Stomach (tissue), 8 donors: ENCODE measurements at regions not wholly inside any gene's neighbourhood (a gene's known extent, or its start where the extent isn't known, plus 50 kb on each side); places are given as distances from the start of the nearest gene placed in this dataset.

Experiments
- DNase-seq, 2 donors: peaks; one replicate each; pipeline versions ENCODE4 v3.0.0 to v3.0.0-alpha.2; 2013 to 2019
- H3K27ac ChIP-seq, 5 donors: fragments of 200-600 bp in 4 of 5; sonication (generic) in 4 of 5; one replicate each; pipeline ENCODE4 v1.5.1; 2013 to 2019; ENCODE audit warnings: mild to moderate bottlenecking in 1 of 5, moderate library complexity in 1 of 5
- H3K27me3 ChIP-seq, 3 donors: fragments of 200-600 bp; sonication (generic); one replicate each; pipeline ENCODE4 v1.5.1; 2017 to 2019; ENCODE audit warnings: mixed run types in 1 of 3
- H3K36me3 ChIP-seq, 4 donors: fragments of 200-600 bp; sonication (generic); 1 replicate in 3 of 4; 2 replicates in 1 of 4; pipeline ENCODE4 v1.5.1; 2016 to 2019
- H3K4me1 ChIP-seq, 4 donors: fragments of 200-600 bp; sonication (generic); one replicate each; pipeline ENCODE4 v1.5.1; 2016 to 2019
- H3K4me3 ChIP-seq, 4 donors: fragments of 200-600 bp; sonication (generic) in 3 of 4; one replicate each; pipeline ENCODE4 v1.5.1; 2016 to 2019; ENCODE audit warnings: mild to moderate bottlenecking in 1 of 4
- H3K9me3 ChIP-seq, 4 donors: fragments of 200-600 bp; sonication (generic); one replicate each; pipeline ENCODE4 v1.5.1; 2016 to 2019
- EP300 ChIP-seq: sonication (generic); formaldehyde crosslinking; IDR thresholded peaks from one replicate; pipeline ENCODE4 v1.6.1; 2017; ENCODE audit warnings: antibody characterized with exemption
- POLR2A ChIP-seq, 4 donors: fragments of 450-650 bp; IDR thresholded peaks; one replicate each; pipeline ENCODE4 v1.6.1; 2016; ENCODE audit warnings: antibody characterized with exemption in 4 of 4, control low read depth in 2 of 4, mild to moderate bottlenecking in 1 of 4, moderate library complexity in 1 of 4
- POLR2AphosphoS5 ChIP-seq, 3 donors: sonication (generic); formaldehyde crosslinking; IDR thresholded peaks; one replicate each; pipeline ENCODE4 v1.6.1; 2016; ENCODE audit warnings: antibody characterized with exemption in 3 of 3
- WGBS, 5 donors: extraction: QIAGEN DNeasy Blood & Tissue Kit in 3 of 5; methylation state at CpG; one replicate each; pipeline versions ENCODE4 v1.1.5 to v1.1.7; 2013 to 2018; 5-methylcytosine and 5-hydroxymethylcytosine counted together
- intact Hi-C: fragments of 100-400 bp; cut with DNase I; formaldehyde crosslinking; loops from one replicate; pipeline ENCODE4 v1.15.1; 2023; ENCODE audit warnings: low total_unique reads
- TF ChIP-seq, protein P1 (sequence below), 7 experiments: fragments of 450-650 bp in 4 of 7; fragments of 200-600 bp in 3 of 7; sonication (generic) in 3 of 7; IDR thresholded peaks; one replicate each; pipeline ENCODE4 v1.5.1; 2016 to 2019; ENCODE audit warnings: antibody characterized with exemption in 7 of 7, control low read depth in 2 of 7, mild to moderate bottlenecking in 1 of 7
- donor health status: healthy with polysubstance abuse.
- donor health status: Bipolar disorder and iron deficiency.
- donor health status: healthy.

DNA sequence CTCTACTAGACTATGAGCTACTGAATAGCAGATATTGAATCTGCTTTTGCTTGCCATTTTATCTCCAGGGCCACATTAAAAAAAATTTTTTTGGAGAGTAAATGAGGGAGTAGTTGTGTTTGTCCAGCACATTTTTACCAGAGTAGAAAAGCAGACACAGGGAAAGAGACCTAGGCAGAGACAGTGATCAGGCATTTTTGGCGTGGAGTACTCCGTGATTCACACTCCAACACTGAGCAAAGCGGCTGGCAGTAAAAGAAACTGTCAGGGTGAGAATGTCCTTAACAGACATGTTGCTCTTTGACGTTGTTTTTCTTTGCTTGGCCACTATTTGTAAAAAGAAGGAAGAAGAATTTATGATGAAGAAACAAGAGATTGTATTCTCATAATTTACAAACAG is 304.0 kb downstream of the TDRD3 start:
- Histone ChIP-seq H3K27me3 (no peaks in the 10 kb centered on the region), H3K4me1 (no peaks in the 10 kb centered on the region), H3K9me3 (no peaks in the 10 kb centered on the region), H3K4me3 (no peak overlapping the region), H3K27ac (no peak overlapping the region), H3K36me3 (no peaks in the 10 kb centered on the region)
- intact Hi-C loops = no loop called here
- no peak for DNase-seq
- no peak for TF ChIP-seq POLR2AphosphoS5 (IDR thresholded peaks at IDR 0.05)
- WGBS, 5 donors = 82 to 91% (median 90%) methylated on average over 4 of the region's 4 CpGs

DNA sequence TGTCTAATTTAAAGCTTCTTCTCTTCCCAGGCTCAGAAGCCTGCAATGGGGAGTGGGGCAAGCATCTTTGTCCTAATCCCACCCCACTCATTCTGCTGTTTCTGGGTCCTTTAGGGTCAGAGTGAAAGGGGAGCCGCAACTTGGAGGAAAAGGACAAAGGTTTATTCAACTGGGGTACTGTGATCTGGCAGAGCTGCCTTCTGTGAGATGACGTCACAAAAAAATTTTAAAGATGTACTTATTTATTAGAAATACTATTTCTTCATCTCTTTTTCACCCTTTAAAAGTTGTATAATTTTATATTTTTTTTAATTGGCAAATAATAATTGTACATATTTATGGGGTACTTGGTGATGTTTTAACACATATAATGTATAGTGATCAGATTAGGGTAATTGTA is 302.6 kb downstream of the TDRD3 start:
- H3K27ac ChIP-seq = no peak overlapping the region
- DNase-seq = no peak
- WGBS, 5 donors = 73 to 84% (median 82%) methylated on average over 2 of the region's 2 CpGs
- H3K36me3 ChIP-seq = no peaks in the 10 kb centered on the region
- no peaks in the 10 kb centered on the region for H3K4me1 ChIP-seq
- H3K27me3 ChIP-seq = no peaks in the 10 kb centered on the region
- TF ChIP-seq EP300 = no peak
- TF ChIP-seq, protein P1, sequence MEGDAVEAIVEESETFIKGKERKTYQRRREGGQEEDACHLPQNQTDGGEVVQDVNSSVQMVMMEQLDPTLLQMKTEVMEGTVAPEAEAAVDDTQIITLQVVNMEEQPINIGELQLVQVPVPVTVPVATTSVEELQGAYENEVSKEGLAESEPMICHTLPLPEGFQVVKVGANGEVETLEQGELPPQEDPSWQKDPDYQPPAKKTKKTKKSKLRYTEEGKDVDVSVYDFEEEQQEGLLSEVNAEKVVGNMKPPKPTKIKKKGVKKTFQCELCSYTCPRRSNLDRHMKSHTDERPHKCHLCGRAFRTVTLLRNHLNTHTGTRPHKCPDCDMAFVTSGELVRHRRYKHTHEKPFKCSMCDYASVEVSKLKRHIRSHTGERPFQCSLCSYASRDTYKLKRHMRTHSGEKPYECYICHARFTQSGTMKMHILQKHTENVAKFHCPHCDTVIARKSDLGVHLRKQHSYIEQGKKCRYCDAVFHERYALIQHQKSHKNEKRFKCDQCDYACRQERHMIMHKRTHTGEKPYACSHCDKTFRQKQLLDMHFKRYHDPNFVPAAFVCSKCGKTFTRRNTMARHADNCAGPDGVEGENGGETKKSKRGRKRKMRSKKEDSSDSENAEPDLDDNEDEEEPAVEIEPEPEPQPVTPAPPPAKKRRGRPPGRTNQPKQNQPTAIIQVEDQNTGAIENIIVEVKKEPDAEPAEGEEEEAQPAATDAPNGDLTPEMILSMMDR (IDR thresholded peaks at IDR 0.05) = no peak
- no peak for TF ChIP-seq POLR2A (IDR thresholded peaks at IDR 0.05)
- no peak for TF ChIP-seq POLR2AphosphoS5 (IDR thresholded peaks at IDR 0.05)
- no peak overlapping the region for H3K4me3 ChIP-seq
- intact Hi-C loops = no loop called here
- no peaks in the 10 kb centered on the region for H3K9me3 ChIP-seq

DNA sequence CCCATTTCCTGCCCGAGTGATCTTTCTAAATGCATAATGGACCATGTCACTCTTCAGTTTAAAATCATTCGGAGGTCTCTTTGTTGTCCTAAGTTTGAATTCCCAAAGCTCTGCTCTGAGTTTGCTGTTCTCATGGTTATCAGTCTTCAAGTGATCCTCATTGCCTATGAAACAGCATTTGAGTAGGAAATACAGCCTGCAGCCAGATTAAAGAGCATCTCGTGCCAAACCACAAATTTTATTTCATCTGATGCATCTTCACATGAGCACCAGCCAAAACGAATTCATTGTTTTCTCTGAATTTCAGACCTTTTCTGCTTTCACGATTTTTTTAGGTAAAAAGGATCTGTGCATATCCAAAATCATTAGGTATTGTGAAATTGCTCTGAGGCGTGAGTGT is 299.6 kb downstream of the TDRD3 start:
- intact Hi-C loops = no loop called here
- no peak overlapping the region for H3K4me3 ChIP-seq
- TF ChIP-seq EP300 = no peak
- no peak for TF ChIP-seq POLR2A (IDR thresholded peaks at IDR 0.05)
- no peak for TF ChIP-seq POLR2AphosphoS5 (IDR thresholded peaks at IDR 0.05)
- TF ChIP-seq, protein P1 (IDR thresholded peaks at IDR 0.05) = no peak
- DNase-seq = no peak
- no peaks in the 10 kb centered on the region for H3K36me3 ChIP-seq
- no peaks in the 10 kb centered on the region for H3K4me1 ChIP-seq
- H3K27ac ChIP-seq = no peak overlapping the region
- WGBS, 5 donors = 40 to 51% (median 44%) methylated on average over 6 of the region's 6 CpGs
- no peaks in the 10 kb centered on the region for H3K9me3 ChIP-seq
- no peaks in the 10 kb centered on the region for H3K27me3 ChIP-seq

DNA sequence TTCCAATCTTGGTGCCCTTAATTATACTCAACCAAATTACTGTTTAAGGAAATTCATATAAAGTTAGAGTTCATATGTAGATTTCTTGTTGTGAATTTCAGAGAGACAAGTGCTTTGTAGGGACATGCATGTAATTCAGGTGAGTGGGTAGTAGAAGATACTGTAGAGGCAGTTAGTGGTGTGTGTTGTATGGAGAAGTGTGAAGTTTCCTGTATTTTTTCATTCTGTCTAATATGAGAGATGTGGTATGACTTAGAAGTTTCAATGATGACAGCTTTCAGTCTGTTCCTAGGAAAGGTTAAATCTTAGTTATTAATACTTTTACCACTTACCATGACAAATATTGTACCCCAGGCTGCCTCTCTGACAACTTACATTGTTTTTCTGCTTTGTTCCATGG is 294.2 kb downstream of the TDRD3 start:
- Histone ChIP-seq H3K4me1 (no peaks in the 10 kb centered on the region), H3K27ac (no peak overlapping the region), H3K36me3 (no peaks in the 10 kb centered on the region), H3K4me3 (no peak overlapping the region), H3K9me3 (peaks cover 0 to 7% (median 0%) of the 10 kb centered on the region in 4 donors), H3K27me3 (no peaks in the 10 kb centered on the region)
- no peak for DNase-seq
- intact Hi-C loops = no loop called here
- TF ChIP-seq EP300 = no peak
- TF ChIP-seq, protein P1 (IDR thresholded peaks at IDR 0.05) = no peak
- no peak for TF ChIP-seq POLR2A (IDR thresholded peaks at IDR 0.05)
- no peak for TF ChIP-seq POLR2AphosphoS5 (IDR thresholded peaks at IDR 0.05)

DNA sequence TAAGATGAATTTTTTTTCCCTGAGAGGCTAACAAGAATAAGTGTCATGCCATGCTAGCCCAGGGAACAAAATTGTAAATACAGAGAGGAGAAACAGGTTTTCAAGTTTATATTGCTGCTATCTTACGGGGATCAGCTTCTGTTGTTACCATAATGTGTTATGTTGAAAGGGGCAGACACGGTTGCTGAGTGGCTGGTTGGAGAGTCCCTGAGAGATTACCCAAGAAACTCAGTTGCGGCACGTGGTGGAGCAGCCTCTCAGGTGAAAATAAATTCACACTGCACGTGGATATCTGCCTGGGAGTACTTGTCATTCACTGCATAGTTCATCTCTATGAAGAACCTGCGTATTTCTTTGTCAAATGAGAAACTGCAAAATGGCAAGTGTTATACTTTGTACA is 293.6 kb downstream of the TDRD3 start:
- no peak overlapping the region for H3K4me3 ChIP-seq
- intact Hi-C loops = no loop called here
- H3K27ac ChIP-seq = no peak overlapping the region
- H3K27me3 ChIP-seq = no peaks in the 10 kb centered on the region
- TF ChIP-seq EP300 (no peak), POLR2A (IDR thresholded peaks at IDR 0.05) (no peak), POLR2AphosphoS5 (IDR thresholded peaks at IDR 0.05) (no peak)
- TF ChIP-seq, protein P1 (IDR thresholded peaks at IDR 0.05) = no peak
- H3K9me3 ChIP-seq = peaks cover 0 to 7% (median 0%) of the 10 kb centered on the region in 4 donors
- WGBS, 5 donors = 41 to 55% (median 50%) methylated on average over 6 of the region's 6 CpGs
- no peaks in the 10 kb centered on the region for H3K4me1 ChIP-seq
- H3K36me3 ChIP-seq = no peaks in the 10 kb centered on the region
- no peak for DNase-seq
